T-cell (primary cell): ENCODE measurements at regions not wholly inside any gene's neighbourhood (a gene's known extent, or its start where the extent isn't known, plus 50 kb on each side); places are given as distances from the start of the nearest gene placed in this dataset.
"Not testable (repeated sequence)": the region's sequence is repeated elsewhere in the genome, so short reads cannot be mapped to it uniquely, and the experiment has no call there.

Experiments
- ATAC-seq, 4 experiments: fragments of 200-7000 bp in 3 of 4; fragments of 150-1000 bp in 1 of 4; cut with Tn5 transposase; replicated peaks in 1 of 4; 1 replicate in 3 of 4; 2 replicates in 1 of 4; pipeline ENCODE4 v1.10.0; 2021; ENCODE audit warnings: moderate library complexity in 3 of 4, mild to moderate bottlenecking in 2 of 4, moderate number of reproducible peaks in 1 of 4
- CTCF ChIA-PET, 2 donors: fragments of 300-600 bp; sonication (Branson Sonifier 250); formaldehyde crosslinking; loops; one replicate each; lab custom pipeline; 2022; ENCODE audit warnings: antibody characterized with exemption in 2 of 2; lab: Charles Lee
- POLR2A ChIA-PET, 2 donors: fragments of 300-600 bp; sonication (Branson Sonifier 250); formaldehyde crosslinking; loops; one replicate each; lab custom pipeline; 2022; ENCODE audit warnings: antibody characterized with exemption in 2 of 2; lab: Charles Lee
- DNase-seq, 35 experiments: peaks; one replicate each; pipeline versions ENCODE4 v3.0.0 to v3.0.0-alpha.2; 2013 to 2023
- H3K27ac ChIP-seq: one replicate; pipeline ENCODE4 v1.5.1; 2013; ENCODE audit warnings: low read length
- H3K27me3 ChIP-seq, 2 experiments: replicated peaks in 1 of 2; 1 replicate in 1 of 2; 2 replicates in 1 of 2; pipeline versions ENCODE4 v1.6.1 to v1.7.0; 2013; ENCODE audit warnings: low read length in 1 of 2, mixed read lengths in 1 of 2; ENCODE audit not compliant: control insufficient read depth in 2 of 2, insufficient read depth in 2 of 2; ENCODE audit errors: extremely low read depth in 1 of 2
- H3K36me3 ChIP-seq, 2 donors: 1 replicate in 1 of 2; 2 replicates in 1 of 2; pipeline versions ENCODE4 v1.6.1 to v1.7.0; 2013; ENCODE audit warnings: low read length in 1 of 2; ENCODE audit not compliant: control insufficient read depth in 2 of 2, insufficient read depth in 1 of 2; ENCODE audit errors: extremely low read depth in 1 of 2
- H3K4me1 ChIP-seq, 2 experiments: 1 replicate in 1 of 2; 2 replicates in 1 of 2; pipeline versions ENCODE4 v1.6.1 to v1.7.0; 2013; ENCODE audit warnings: low read length in 2 of 2, mixed read lengths in 1 of 2; ENCODE audit not compliant: insufficient read depth in 2 of 2, control insufficient read depth in 1 of 2; ENCODE audit errors: extremely low read depth in 1 of 2
- H3K4me3 ChIP-seq, 2 donors: 1 replicate in 1 of 2; 2 replicates in 1 of 2; pipeline versions ENCODE4 v1.5.1 to v1.7.0; 2013; ENCODE audit warnings: mild to moderate bottlenecking in 2 of 2, low read length in 1 of 2, moderate library complexity in 1 of 2; ENCODE audit not compliant: control insufficient read depth in 1 of 2; ENCODE audit errors: extremely low read depth in 1 of 2
- H3K9me3 ChIP-seq: 2 replicates; pipeline ENCODE4 v1.7.0; 2013
- H3K27ac Mint-ChIP-seq, 2 donors: one replicate each; pipeline ENCODE4 v1.8.0; 2020 to 2021; ENCODE audit warnings: mild to moderate bottlenecking in 2 of 2, mixed read lengths in 2 of 2
- H3K27me3 Mint-ChIP-seq, 2 donors: one replicate each; pipeline ENCODE4 v1.8.0; 2021 to 2022; ENCODE audit warnings: mixed read lengths in 2 of 2
- H3K36me3 Mint-ChIP-seq: one replicate; pipeline ENCODE4 v1.8.0; 2021; ENCODE audit warnings: mixed read lengths
- H3K4me1 Mint-ChIP-seq, 3 donors: one replicate each; pipeline ENCODE4 v1.8.0; 2020 to 2022; ENCODE audit warnings: mixed read lengths in 3 of 3, mild to moderate bottlenecking in 1 of 3
- H3K4me3 Mint-ChIP-seq, 3 donors: one replicate each; pipeline ENCODE4 v1.8.0; 2020 to 2022; ENCODE audit warnings: mild to moderate bottlenecking in 3 of 3, mixed read lengths in 3 of 3, moderate library complexity in 3 of 3
- H3K9me3 Mint-ChIP-seq, 3 donors: one replicate each; pipeline ENCODE4 v1.8.0; 2020 to 2022; ENCODE audit warnings: mixed read lengths in 3 of 3
- WGBS: methylation state at CpG from one replicate; pipeline ENCODE4 v1.1.5; 2013; ENCODE audit warnings: missing lambda C conversion rate; ENCODE audit not compliant: insufficient coverage; 5-methylcytosine and 5-hydroxymethylcytosine counted together

GRCh38 chr21:28034916-28035315 lies 957.8 kb downstream of the LTN1 start:
- CTCF ChIA-PET, H3K36me3 ChIP-seq, H3K36me3 Mint-ChIP-seq, DNase-seq, H3K27ac Mint-ChIP-seq, H3K4me1 ChIP-seq, ATAC-seq, POLR2A ChIA-PET, H3K27me3 Mint-ChIP-seq, H3K4me3 ChIP-seq, H3K9me3 ChIP-seq, H3K4me3 Mint-ChIP-seq, H3K27me3 ChIP-seq, H3K4me1 Mint-ChIP-seq, H3K27ac ChIP-seq: not testable (repeated sequence)
- WGBS: no CpG with 5 or more reads among the region's 2 CpGs
- peaks cover 8 to 19% (median 18%) of the 10 kb centered on the region in 3 donors for H3K9me3 Mint-ChIP-seq

GRCh38 chr21:28034334-28034733 lies 958.3 kb downstream of the LTN1 start:
- H3K36me3 Mint-ChIP-seq, POLR2A ChIA-PET, H3K27ac ChIP-seq, H3K36me3 ChIP-seq, H3K4me3 ChIP-seq, CTCF ChIA-PET, H3K4me1 Mint-ChIP-seq, H3K27me3 ChIP-seq, ATAC-seq, H3K4me1 ChIP-seq, DNase-seq, H3K27me3 Mint-ChIP-seq, H3K4me3 Mint-ChIP-seq, H3K9me3 ChIP-seq, H3K27ac Mint-ChIP-seq: not testable (repeated sequence)
- H3K9me3 Mint-ChIP-seq: peaks cover 9 to 21% (median 18%) of the 10 kb centered on the region in 3 donors
- WGBS: 80% methylated on average over 3 of the region's 4 CpGs

- H3K27me3 Mint-ChIP-seq, ATAC-seq, H3K27ac ChIP-seq, H3K9me3 ChIP-seq, POLR2A ChIA-PET, CTCF ChIA-PET, H3K27me3 ChIP-seq, H3K4me1 ChIP-seq, H3K36me3 Mint-ChIP-seq, H3K4me1 Mint-ChIP-seq, H3K36me3 ChIP-seq, H3K27ac Mint-ChIP-seq, H3K4me3 ChIP-seq, H3K4me3 Mint-ChIP-seq, DNase-seq: not testable (repeated sequence)
- H3K9me3 Mint-ChIP-seq: peaks cover 12 to 17% (median 13%) of the 10 kb centered on the region in 3 donors
- WGBS: no CpG with 5 or more reads among the region's 1 CpG
These were observed 960.0 kb downstream of the LTN1 start for GRCh38 chr21:28032652-28033051.

GRCh38 chr21:28031066-28031465 lies 961.6 kb downstream of the LTN1 start:
- H3K4me3 Mint-ChIP-seq, POLR2A ChIA-PET, H3K4me3 ChIP-seq, H3K27ac ChIP-seq, H3K27me3 Mint-ChIP-seq, DNase-seq, H3K27me3 ChIP-seq, H3K4me1 Mint-ChIP-seq, CTCF ChIA-PET, H3K9me3 ChIP-seq, H3K27ac Mint-ChIP-seq, H3K36me3 Mint-ChIP-seq, ATAC-seq, H3K4me1 ChIP-seq, H3K36me3 ChIP-seq: not testable (repeated sequence)
- H3K9me3 Mint-ChIP-seq: peaks cover 12 to 17% (median 13%) of the 10 kb centered on the region in 3 donors

GRCh38 chr21:28025111-28025510 lies 967.6 kb downstream of the LTN1 start:
- no peak overlapping the region for H3K27ac Mint-ChIP-seq
- no peaks in the 10 kb centered on the region for H3K4me1 Mint-ChIP-seq
- DNase-seq: no peak
- H3K9me3 ChIP-seq: no peaks in the 10 kb centered on the region
- WGBS: 83% methylated on average over 1 of the region's 1 CpG
- ChIA-PET CTCF (no interaction called here), POLR2A (no interaction called here)
- no peak overlapping the region for H3K4me3 ChIP-seq
- H3K27me3 Mint-ChIP-seq: no peaks in the 10 kb centered on the region
- no peaks in the 10 kb centered on the region for H3K4me1 ChIP-seq
- peaks cover 0 to 4% (median 3%) of the 10 kb centered on the region in 3 donors for H3K9me3 Mint-ChIP-seq
- no peaks in the 10 kb centered on the region for H3K36me3 ChIP-seq
- no peaks in the 10 kb centered on the region for H3K36me3 Mint-ChIP-seq
- no peak overlapping the region for H3K4me3 Mint-ChIP-seq
- H3K27ac ChIP-seq: no peak overlapping the region
- no peak for ATAC-seq
- no peaks in the 10 kb centered on the region for H3K27me3 ChIP-seq

GRCh38 chr21:28018741-28019669 lies 973.7 kb downstream of the LTN1 start:
- Histone ChIP-seq H3K9me3 (no peaks in the 10 kb centered on the region), H3K36me3 (no peaks in the 10 kb centered on the region), H3K27me3 (no peaks in the 10 kb centered on the region), H3K4me1 (no peaks in the 10 kb centered on the region), H3K4me3 (no peak overlapping the region), H3K27ac (no peak overlapping the region)
- H3K9me3 Mint-ChIP-seq: no peaks in the 10 kb centered on the region
- ChIA-PET POLR2A (no interaction called here), CTCF (no interaction called here)
- no peaks in the 10 kb centered on the region for H3K4me1 Mint-ChIP-seq
- no peak overlapping the region for H3K4me3 Mint-ChIP-seq
- H3K27ac Mint-ChIP-seq: no peak overlapping the region
- no peaks in the 10 kb centered on the region for H3K27me3 Mint-ChIP-seq
- 70% methylated on average over 8 of the region's 15 CpGs for WGBS
- no peak for DNase-seq
- ATAC-seq: no peak
- no peaks in the 10 kb centered on the region for H3K36me3 Mint-ChIP-seq
